ENCODE measurements at regions not wholly inside any gene's neighbourhood (a gene's known extent, or its start where the extent isn't known, plus 50 kb on each side); places are given as distances from the start of the nearest gene placed in this dataset.

DNA sequence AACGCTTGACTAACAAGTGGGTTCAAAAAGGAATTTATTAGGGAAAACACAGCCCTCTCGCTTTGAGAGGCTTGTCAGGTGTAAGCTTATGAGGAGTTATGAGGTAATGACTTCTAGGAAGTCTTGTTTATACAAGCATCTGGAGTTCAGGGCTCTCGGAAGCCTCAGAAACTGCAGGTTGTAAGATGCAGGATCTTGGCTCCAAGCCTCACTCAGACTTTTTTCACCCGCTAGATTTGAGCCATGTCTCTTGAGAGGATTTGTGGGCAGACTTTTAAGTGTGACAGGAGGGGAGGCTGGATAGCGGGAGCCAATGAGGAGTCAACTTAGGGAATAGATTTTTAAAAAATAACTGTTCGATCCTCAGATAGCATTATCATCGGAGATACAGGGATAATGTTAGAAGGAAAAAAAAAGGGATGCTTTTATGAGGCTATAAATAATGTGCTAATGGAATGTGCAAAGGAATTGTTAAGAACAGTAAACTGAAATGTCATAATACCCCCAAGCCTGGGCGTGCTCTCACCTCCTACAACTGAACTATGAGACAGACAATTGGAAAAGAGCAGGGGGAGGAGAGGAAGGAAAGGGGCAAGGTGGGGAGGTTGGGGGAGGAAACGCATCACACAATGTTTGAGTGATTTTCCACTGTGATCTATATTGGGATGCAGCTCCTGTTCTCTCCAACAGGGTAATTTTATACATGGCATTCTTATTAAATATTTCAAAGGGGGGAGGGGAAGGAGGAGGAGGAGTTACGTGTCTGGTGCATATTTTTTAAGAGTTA lies 107.4 kb upstream of the ESRRG start:
- POLR2A ChIA-PET: no interaction called here
- CTCF ChIA-PET: no interaction called here
- DNase-seq (ENCODE audit: extremely low spot score): no peak
- TF ChIP-seq, protein P1, sequence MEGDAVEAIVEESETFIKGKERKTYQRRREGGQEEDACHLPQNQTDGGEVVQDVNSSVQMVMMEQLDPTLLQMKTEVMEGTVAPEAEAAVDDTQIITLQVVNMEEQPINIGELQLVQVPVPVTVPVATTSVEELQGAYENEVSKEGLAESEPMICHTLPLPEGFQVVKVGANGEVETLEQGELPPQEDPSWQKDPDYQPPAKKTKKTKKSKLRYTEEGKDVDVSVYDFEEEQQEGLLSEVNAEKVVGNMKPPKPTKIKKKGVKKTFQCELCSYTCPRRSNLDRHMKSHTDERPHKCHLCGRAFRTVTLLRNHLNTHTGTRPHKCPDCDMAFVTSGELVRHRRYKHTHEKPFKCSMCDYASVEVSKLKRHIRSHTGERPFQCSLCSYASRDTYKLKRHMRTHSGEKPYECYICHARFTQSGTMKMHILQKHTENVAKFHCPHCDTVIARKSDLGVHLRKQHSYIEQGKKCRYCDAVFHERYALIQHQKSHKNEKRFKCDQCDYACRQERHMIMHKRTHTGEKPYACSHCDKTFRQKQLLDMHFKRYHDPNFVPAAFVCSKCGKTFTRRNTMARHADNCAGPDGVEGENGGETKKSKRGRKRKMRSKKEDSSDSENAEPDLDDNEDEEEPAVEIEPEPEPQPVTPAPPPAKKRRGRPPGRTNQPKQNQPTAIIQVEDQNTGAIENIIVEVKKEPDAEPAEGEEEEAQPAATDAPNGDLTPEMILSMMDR (IDR thresholded peaks at IDR 0.05; ENCODE audit: control extremely low read depth, extremely low read depth, low read depth, missing control alignments): no peak

DNA sequence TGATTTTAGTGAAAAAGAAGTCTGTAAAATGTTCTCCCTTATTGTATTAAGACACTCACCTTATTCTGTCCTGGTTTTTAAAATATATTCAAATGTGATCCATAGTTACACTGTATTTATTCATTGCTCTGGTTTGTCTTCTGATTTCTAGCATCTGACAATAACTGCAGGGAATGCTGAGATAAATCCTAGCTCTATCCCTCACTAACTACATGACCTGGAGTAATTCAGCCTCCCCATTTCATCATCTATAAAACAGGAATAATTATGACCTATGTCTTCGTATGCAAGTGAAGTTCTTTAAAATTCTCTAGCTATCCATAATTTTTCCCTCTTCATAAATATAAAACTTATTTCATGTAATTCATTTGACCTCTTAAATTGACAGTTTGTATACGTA lies 104.0 kb upstream of the ESRRG start:
- DNase-seq (ENCODE audit: extremely low spot score): no peak
- TF ChIP-seq, protein P1 (IDR thresholded peaks at IDR 0.05; ENCODE audit: control extremely low read depth, extremely low read depth, low read depth, missing control alignments): no peak
- ChIA-PET POLR2A (no interaction called here), CTCF (interaction anchor here (0.9 to 1.8 kb wide), 5 partner anchors 10 to 52 kb away, joined by 3 to 5 read pairs (median 4); no protein-coding TSS in a partner anchor)

DNA sequence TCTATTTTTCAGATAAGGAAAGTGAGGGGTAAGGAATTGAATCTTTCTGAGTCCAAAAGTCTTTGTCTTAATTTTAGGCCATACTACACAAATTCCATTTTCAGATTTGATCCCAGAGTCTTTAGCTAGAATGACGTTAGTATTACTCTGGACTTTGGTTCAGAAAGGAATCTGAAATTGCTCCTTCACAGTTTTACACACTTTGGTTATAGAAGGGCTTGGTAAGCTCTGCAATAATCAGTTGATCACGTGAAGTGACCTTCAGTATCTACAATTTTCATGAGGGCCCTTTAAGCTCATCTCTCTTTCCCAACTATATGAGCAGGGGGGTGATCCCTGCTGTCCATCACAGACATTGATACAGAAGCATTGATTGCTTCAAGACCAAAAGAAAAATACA lies 103.4 kb upstream of the ESRRG start:
- ChIA-PET POLR2A (no interaction called here), CTCF (interaction anchor here (1.2 to 1.8 kb wide), 3 partner anchors 10 to 49 kb away, joined by 3 to 5 read pairs (median 5); no protein-coding TSS in a partner anchor)
- TF ChIP-seq, protein P1 (IDR thresholded peaks at IDR 0.05; ENCODE audit: control extremely low read depth, extremely low read depth, low read depth, missing control alignments): no peak
- no peak for DNase-seq (ENCODE audit: extremely low spot score)

DNA sequence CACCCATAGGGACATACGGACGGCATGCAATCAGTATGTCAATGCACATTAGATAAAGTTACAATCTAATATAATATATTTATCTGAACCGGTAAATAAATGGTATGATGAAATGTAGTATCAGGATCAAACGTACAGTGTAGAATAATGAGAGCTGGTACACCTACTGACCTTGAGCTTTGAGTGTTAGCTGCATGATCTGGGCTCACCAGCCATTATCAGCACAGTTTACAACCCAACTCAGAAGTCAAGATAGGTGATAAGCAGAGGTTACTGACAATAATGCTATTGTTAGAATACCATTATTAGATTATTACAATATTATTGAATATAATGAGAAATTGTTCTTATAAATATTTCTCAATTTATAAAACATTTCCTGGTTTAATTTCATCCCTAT lies 103.0 kb upstream of the ESRRG start:
- POLR2A ChIA-PET: no interaction called here
- no peak for DNase-seq (ENCODE audit: extremely low spot score)
- TF ChIP-seq, protein P1 (IDR thresholded peaks at IDR 0.05; ENCODE audit: control extremely low read depth, extremely low read depth, low read depth, missing control alignments): no peak
- CTCF ChIA-PET: interaction anchor here (1.3 kb wide), 1 partner anchor 11 kb away, joined by 5 read pairs; no protein-coding TSS in a partner anchor

DNA sequence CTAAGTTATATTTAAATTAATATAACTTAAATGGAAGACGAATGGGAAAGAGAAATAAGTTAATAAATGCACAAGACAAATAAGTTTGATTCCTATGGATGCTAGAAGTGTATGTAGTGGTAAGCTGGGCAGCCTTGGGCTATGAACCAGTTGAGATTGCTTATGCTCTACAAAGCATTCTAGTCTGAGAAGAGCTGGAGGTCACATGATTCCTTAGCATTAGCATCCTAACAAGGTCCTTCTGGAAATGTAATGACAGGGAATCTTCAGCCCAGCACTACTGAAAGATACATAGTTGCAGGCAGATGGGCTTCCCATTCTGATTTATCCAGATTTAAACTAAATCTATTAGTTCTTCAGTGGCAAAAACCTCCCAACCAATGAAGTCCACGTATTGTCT lies 102.3 kb upstream of the ESRRG start:
- ChIA-PET CTCF (interaction anchor here (0.8 kb wide), 2 partner anchors 10 to 97 kb away, joined by 3 read pairs; no protein-coding TSS in a partner anchor), POLR2A (no interaction called here)
- TF ChIP-seq, protein P1 (IDR thresholded peaks at IDR 0.05; ENCODE audit: control extremely low read depth, extremely low read depth, low read depth, missing control alignments): no peak
- no peak for DNase-seq (ENCODE audit: extremely low spot score)

DNA sequence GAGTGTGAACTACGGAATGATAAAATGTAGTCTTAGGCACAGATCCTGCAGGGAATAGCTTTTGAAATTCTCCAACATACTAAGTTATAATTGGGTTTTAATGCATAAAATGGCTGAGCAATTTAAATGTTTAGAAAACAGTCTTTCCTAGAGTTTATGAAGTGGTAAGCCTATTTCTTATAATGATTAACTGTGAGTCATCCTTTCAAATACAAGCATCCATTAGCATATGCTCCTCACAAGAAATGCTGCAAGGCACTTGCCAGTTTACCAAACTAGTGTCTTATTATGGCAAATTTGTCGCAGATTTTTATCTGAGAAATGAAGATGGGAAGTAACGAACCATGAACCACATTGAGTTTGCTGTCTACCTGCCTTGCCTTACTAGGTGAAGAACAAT lies 101.3 kb upstream of the ESRRG start:
- DNase-seq (ENCODE audit: extremely low spot score): no peak
- TF ChIP-seq, protein P1 (IDR thresholded peaks at IDR 0.05; ENCODE audit: control extremely low read depth, extremely low read depth, low read depth, missing control alignments): no peak
- CTCF ChIA-PET: interaction anchor here (0.8 kb wide), 1 partner anchor 9 kb away, joined by 3 read pairs; no protein-coding TSS in a partner anchor
- POLR2A ChIA-PET: no interaction called here

Measured in GM10248 (cell line).